Prostate gland (tissue), 2 donors: ENCODE measurements at regions not wholly inside any gene's neighbourhood (a gene's known extent, or its start where the extent isn't known, plus 50 kb on each side); places are given as distances from the start of the nearest gene placed in this dataset.
"Not testable (repeated sequence)": the region's sequence is repeated elsewhere in the genome, so short reads cannot be mapped to it uniquely, and the experiment has no call there.

Experiments
- POLR2A ChIP-seq: fragments of 450-650 bp; IDR thresholded peaks from one replicate; pipeline ENCODE4 v1.6.1; 2016; ENCODE audit warnings: antibody characterized with exemption, mild to moderate bottlenecking
- POLR2AphosphoS5 ChIP-seq: sonication (generic); formaldehyde crosslinking; IDR thresholded peaks from one replicate; pipeline ENCODE4 v1.6.1; 2017; ENCODE audit warnings: antibody characterized with exemption
- TF ChIP-seq, protein P1 (sequence below), 4 experiments: fragments of 200-600 bp in 2 of 4; fragments of 450-650 bp in 2 of 4; sonication (generic) in 2 of 4; IDR thresholded peaks; 1 replicate in 3 of 4; 2 replicates in 1 of 4; pipeline ENCODE4 v1.5.1; 2016 to 2019; ENCODE audit warnings: antibody characterized with exemption in 4 of 4, mild to moderate bottlenecking in 2 of 4, moderate library complexity in 2 of 4

- TF ChIP-seq, protein P1, sequence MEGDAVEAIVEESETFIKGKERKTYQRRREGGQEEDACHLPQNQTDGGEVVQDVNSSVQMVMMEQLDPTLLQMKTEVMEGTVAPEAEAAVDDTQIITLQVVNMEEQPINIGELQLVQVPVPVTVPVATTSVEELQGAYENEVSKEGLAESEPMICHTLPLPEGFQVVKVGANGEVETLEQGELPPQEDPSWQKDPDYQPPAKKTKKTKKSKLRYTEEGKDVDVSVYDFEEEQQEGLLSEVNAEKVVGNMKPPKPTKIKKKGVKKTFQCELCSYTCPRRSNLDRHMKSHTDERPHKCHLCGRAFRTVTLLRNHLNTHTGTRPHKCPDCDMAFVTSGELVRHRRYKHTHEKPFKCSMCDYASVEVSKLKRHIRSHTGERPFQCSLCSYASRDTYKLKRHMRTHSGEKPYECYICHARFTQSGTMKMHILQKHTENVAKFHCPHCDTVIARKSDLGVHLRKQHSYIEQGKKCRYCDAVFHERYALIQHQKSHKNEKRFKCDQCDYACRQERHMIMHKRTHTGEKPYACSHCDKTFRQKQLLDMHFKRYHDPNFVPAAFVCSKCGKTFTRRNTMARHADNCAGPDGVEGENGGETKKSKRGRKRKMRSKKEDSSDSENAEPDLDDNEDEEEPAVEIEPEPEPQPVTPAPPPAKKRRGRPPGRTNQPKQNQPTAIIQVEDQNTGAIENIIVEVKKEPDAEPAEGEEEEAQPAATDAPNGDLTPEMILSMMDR (IDR thresholded peaks at IDR 0.05), result not testable (repeated sequence)
- not testable (repeated sequence) for TF ChIP-seq POLR2AphosphoS5, POLR2A
Observed at GRCh38 chr22:11815481-11815880, 3712.5 kb upstream of the OR11H1 start.
